GM12865 (cell line): ENCODE measurements at regions not wholly inside any gene's neighbourhood (a gene's known extent, or its start where the extent isn't known, plus 50 kb on each side); places are given as distances from the start of the nearest gene placed in this dataset.

ENCODE experiments used
- DNase-seq: peaks from one replicate; pipeline ENCODE4 v3.0.0; 2010; ENCODE audit warnings: low read depth
- H3K4me3 ChIP-seq: 2 replicates; pipeline ENCODE4 v1.5.1; 2011; ENCODE audit warnings: mild to moderate bottlenecking, low read depth, low read length, control low read depth
- CTCF ChIP-seq: IDR thresholded peaks from 2 replicates; pipeline ENCODE4 v1.5.1; 2011; ENCODE audit warnings: low read length, control low read depth, low read depth, inconsistent platforms; ENCODE audit not compliant: insufficient read depth; ENCODE audit errors: missing control alignments

GRCh38 chr2:101558740-101559525, 84.0 kb upstream of the RFX8 start:
- DNase-seq, result no peak
- TF ChIP-seq CTCF, result no peak

GRCh38 chr2:101556033-101556459, 81.1 kb upstream of the RFX8 start:
- no peak for TF ChIP-seq CTCF
- no peak for DNase-seq
- H3K4me3 ChIP-seq, result no peak overlapping the region

More at GRCh38 chr2:101558740-101559525, 84.0 kb upstream of the RFX8 start:
- no peak overlapping the region for H3K4me3 ChIP-seq

GRCh38 chr2:101551336-101551888, 76.5 kb upstream of the RFX8 start:
- no peak for TF ChIP-seq CTCF
- no peak overlapping the region for H3K4me3 ChIP-seq
- DNase-seq, result no peak

- no peak for TF ChIP-seq CTCF
- H3K4me3 ChIP-seq, result no peak overlapping the region
- no peak for DNase-seq
Observed at GRCh38 chr2:101550555-101550954, 75.6 kb upstream of the RFX8 start.

GRCh38 chr2:101549371-101549770, 74.5 kb upstream of the RFX8 start:
- DNase-seq, result no peak
- H3K4me3 ChIP-seq, result no peak overlapping the region
- TF ChIP-seq CTCF, result no peak

- H3K4me3 ChIP-seq, result no peak overlapping the region
- TF ChIP-seq CTCF, result no peak
- DNase-seq, result no peak
Observed at GRCh38 chr2:101546376-101547058, 71.6 kb upstream of the RFX8 start.
